Hepatocyte (in vitro differentiated cells): ENCODE measurements at regions not wholly inside any gene's neighbourhood (a gene's known extent, or its start where the extent isn't known, plus 50 kb on each side); places are given as distances from the start of the nearest gene placed in this dataset.

Experiments
- CTCF ChIP-seq: fragments of 200-600 bp; sonication (generic); IDR thresholded peaks from 2 replicates; pipeline ENCODE4 v1.5.1; 2016; ENCODE audit warnings: antibody characterized with exemption, mild to moderate bottlenecking; ENCODE audit not compliant: poor library complexity
- EZH2 ChIP-seq: fragments of 200-600 bp; sonication (generic); IDR thresholded peaks from 2 replicates; pipeline ENCODE4 v1.6.1; 2016; ENCODE audit warnings: antibody characterized with exemption, mild to moderate bottlenecking, borderline replicate concordance
- EZH2phosphoT487 ChIP-seq: fragments of 200-600 bp; sonication (generic); IDR thresholded peaks from one replicate; pipeline ENCODE4 v1.6.1; 2018; ENCODE audit warnings: antibody characterized with exemption, mild to moderate bottlenecking, low read depth, moderate library complexity; ENCODE audit not compliant: unreplicated experiment, severe bottlenecking

- TF ChIP-seq CTCF: no peak
- TF ChIP-seq EZH2: no peak
- TF ChIP-seq EZH2phosphoT487: no peak
These were observed 409.3 kb downstream of the SRGAP2C start for GRCh38 chr1:121594096-121594495.
